Ovary (tissue), 3 donors: ENCODE measurements at regions not wholly inside any gene's neighbourhood (a gene's known extent, or its start where the extent isn't known, plus 50 kb on each side); places are given as distances from the start of the nearest gene placed in this dataset.

Experiments used
- EP300 ChIP-seq: sonication (generic); formaldehyde crosslinking; IDR thresholded peaks from one replicate; pipeline ENCODE4 v1.6.1; 2017; ENCODE audit warnings: antibody characterized with exemption
- POLR2A ChIP-seq: fragments of 450-650 bp; IDR thresholded peaks from one replicate; pipeline ENCODE4 v1.6.1; 2017; ENCODE audit warnings: antibody characterized with exemption, mild to moderate bottlenecking, moderate library complexity
- TF ChIP-seq, protein P1 (sequence below), 3 donors: fragments of 450-650 bp in 2 of 3; fragments of 200-600 bp in 1 of 3; IDR thresholded peaks; one replicate each; pipeline versions ENCODE4 v1.5.1 to v1.8.0; 2016 to 2022; ENCODE audit warnings: antibody characterized with exemption in 3 of 3, mild to moderate bottlenecking in 1 of 3
- donor health status: DM: no; HTN: no; CAD: no.

DNA sequence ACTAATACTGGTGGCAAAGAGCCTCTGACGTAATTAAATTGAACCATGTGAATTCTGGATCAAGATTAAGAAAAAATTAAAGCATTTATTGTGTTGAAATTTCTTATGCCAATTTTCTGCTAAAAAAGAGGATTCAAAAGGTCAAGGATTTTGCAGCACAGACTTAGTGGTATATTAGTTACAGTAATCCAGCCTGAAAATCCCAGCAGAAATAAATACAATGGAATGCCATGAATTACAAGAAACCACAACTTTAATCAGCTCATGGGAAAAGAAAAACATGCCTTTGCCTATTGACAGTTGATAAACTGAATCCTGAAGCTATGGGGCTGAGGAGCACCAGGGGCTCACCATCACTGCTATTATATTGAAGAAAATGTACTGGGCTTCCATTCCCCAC is 114.8 kb upstream of the SATB2 start:
- TF ChIP-seq, protein P1, sequence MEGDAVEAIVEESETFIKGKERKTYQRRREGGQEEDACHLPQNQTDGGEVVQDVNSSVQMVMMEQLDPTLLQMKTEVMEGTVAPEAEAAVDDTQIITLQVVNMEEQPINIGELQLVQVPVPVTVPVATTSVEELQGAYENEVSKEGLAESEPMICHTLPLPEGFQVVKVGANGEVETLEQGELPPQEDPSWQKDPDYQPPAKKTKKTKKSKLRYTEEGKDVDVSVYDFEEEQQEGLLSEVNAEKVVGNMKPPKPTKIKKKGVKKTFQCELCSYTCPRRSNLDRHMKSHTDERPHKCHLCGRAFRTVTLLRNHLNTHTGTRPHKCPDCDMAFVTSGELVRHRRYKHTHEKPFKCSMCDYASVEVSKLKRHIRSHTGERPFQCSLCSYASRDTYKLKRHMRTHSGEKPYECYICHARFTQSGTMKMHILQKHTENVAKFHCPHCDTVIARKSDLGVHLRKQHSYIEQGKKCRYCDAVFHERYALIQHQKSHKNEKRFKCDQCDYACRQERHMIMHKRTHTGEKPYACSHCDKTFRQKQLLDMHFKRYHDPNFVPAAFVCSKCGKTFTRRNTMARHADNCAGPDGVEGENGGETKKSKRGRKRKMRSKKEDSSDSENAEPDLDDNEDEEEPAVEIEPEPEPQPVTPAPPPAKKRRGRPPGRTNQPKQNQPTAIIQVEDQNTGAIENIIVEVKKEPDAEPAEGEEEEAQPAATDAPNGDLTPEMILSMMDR (IDR thresholded peaks at IDR 0.05) = no peak
- TF ChIP-seq POLR2A (no peak), EP300 (no peak)
